ENCODE measurements at regions not wholly inside any gene's neighbourhood (a gene's known extent, or its start where the extent isn't known, plus 50 kb on each side); places are given as distances from the start of the nearest gene placed in this dataset.

- Histone ChIP-seq H3K4me1 (ENCODE audit: insufficient read depth, low read length, poor library complexity, severe bottlenecking) (no peaks in the 10 kb centered on the region), H3K27ac (ENCODE audit: low read depth, low read length, poor library complexity, severe bottlenecking) (no peak overlapping the region), H3K27me3 (replicated peaks; ENCODE audit: insufficient read depth, low read depth, low read length, poor library complexity) (no peaks in the 10 kb centered on the region), H3K4me3 (ENCODE audit: low read depth, low read length, poor library complexity, severe bottlenecking) (no peak overlapping the region), H3K36me3 (ENCODE audit: insufficient read depth, low read length, poor library complexity, severe bottlenecking) (no peaks in the 10 kb centered on the region), H3K9me3 (ENCODE audit: low read depth, low read length, poor library complexity, severe bottlenecking) (no peaks in the 10 kb centered on the region)
- TF ChIP-seq EZH2 (IDR thresholded peaks at IDR 0.05; ENCODE audit: borderline replicate concordance, low read depth, low read length, poor library complexity, severe bottlenecking), result no peak
- TF ChIP-seq CTCF (conservative IDR thresholded peaks at IDR 0.05; ENCODE audit: low read depth, low read length), result no peak
- no peak for DNase-seq (ENCODE audit: low spot score)
- CTCF ChIA-PET, result no interaction called here
- POLR2A ChIA-PET (ENCODE audit: low non-redundant PET), result no interaction called here
- no TSS peak for BruUV-seq (replicated peaks)
- intact Hi-C loops (cut with micrococcal nuclease; ENCODE audit: unreplicated experiment), result no loop called here
Measured at GRCh38 chr18:23400918-23401317, 52.2 kb upstream of the RIOK3 start.

- H3K9me3 ChIP-seq (ENCODE audit: low read depth, low read length, poor library complexity, severe bottlenecking), result no peaks in the 10 kb centered on the region
- no peaks in the 10 kb centered on the region for H3K4me1 ChIP-seq (ENCODE audit: insufficient read depth, low read length, poor library complexity, severe bottlenecking)
- no peak overlapping the region for H3K27ac ChIP-seq (ENCODE audit: low read depth, low read length, poor library complexity, severe bottlenecking)
- CTCF ChIA-PET, result no interaction called here
- no TSS peak for BruUV-seq (replicated peaks)
- H3K36me3 ChIP-seq (ENCODE audit: insufficient read depth, low read length, poor library complexity, severe bottlenecking), result no peaks in the 10 kb centered on the region
- TF ChIP-seq EZH2 (IDR thresholded peaks at IDR 0.05; ENCODE audit: borderline replicate concordance, low read depth, low read length, poor library complexity, severe bottlenecking) (no peak), CTCF (conservative IDR thresholded peaks at IDR 0.05; ENCODE audit: low read depth, low read length) (no peak)
- no peaks in the 10 kb centered on the region for H3K27me3 ChIP-seq (replicated peaks; ENCODE audit: insufficient read depth, low read depth, low read length, poor library complexity)
- no peak overlapping the region for H3K4me3 ChIP-seq (ENCODE audit: low read depth, low read length, poor library complexity, severe bottlenecking)
- POLR2A ChIA-PET (ENCODE audit: low non-redundant PET), result no interaction called here
- intact Hi-C loops (cut with micrococcal nuclease; ENCODE audit: unreplicated experiment), result no loop called here
- no peak for DNase-seq (ENCODE audit: low spot score)
Measured at GRCh38 chr18:23401400-23402347, 51.4 kb upstream of the RIOK3 start.

Data from A673 (cell line).